ENCODE measurements at regions not wholly inside any gene's neighbourhood (a gene's known extent, or its start where the extent isn't known, plus 50 kb on each side); places are given as distances from the start of the nearest gene placed in this dataset.

GRCh38 chr12:131603939-131604795, 106.7 kb upstream of the SFSWAP start:
- TF ChIP-seq CTCF (IDR thresholded peaks at IDR 0.05; ENCODE audit: low read length): no peak
- no peak for TF ChIP-seq EZH2 (IDR thresholded peaks at IDR 0.05; ENCODE audit: borderline replicate concordance, low read length)

All from OCI-LY1 (cell line).